Heart left ventricle (tissue), 16 donors: ENCODE measurements at regions not wholly inside any gene's neighbourhood (a gene's known extent, or its start where the extent isn't known, plus 50 kb on each side); places are given as distances from the start of the nearest gene placed in this dataset.

ENCODE experiments used
- ATAC-seq, 4 donors: fragments of 200-7000 bp; cut with Tn5 transposase; one replicate each; pipeline ENCODE4 v1.9.1; 2020 to 2022; ENCODE audit warnings: moderate library complexity in 4 of 4, mild to moderate bottlenecking in 3 of 4, moderate number of reproducible peaks in 1 of 4
- DNase-seq, 5 donors: peaks; one replicate each; pipeline ENCODE4 v3.0.0-alpha.2; 2020
- H3K27ac ChIP-seq, 12 donors: fragments of 200-600 bp; sonication (generic) in 4 of 12; one replicate each; pipeline versions ENCODE4 v1.5.0 to v1.8.0; 2016 to 2022; ENCODE audit warnings: mild to moderate bottlenecking in 2 of 12
- H3K27me3 ChIP-seq, 9 donors: fragments of 200-600 bp; sonication (generic) in 2 of 9; one replicate each; pipeline versions ENCODE4 v1.5.1 to v1.8.0; 2016 to 2022; ENCODE audit warnings: mild to moderate bottlenecking in 3 of 9
- H3K36me3 ChIP-seq, 9 donors: fragments of 200-600 bp; sonication (generic) in 2 of 9; one replicate each; pipeline versions ENCODE4 v1.5.0 to v1.8.0; 2018 to 2022; ENCODE audit warnings: mild to moderate bottlenecking in 2 of 9
- H3K4me1 ChIP-seq, 12 donors: fragments of 200-600 bp; sonication (generic) in 4 of 12; one replicate each; pipeline versions ENCODE4 v1.5.0 to v1.8.0; 2016 to 2022; ENCODE audit warnings: mild to moderate bottlenecking in 3 of 12
- H3K4me3 ChIP-seq, 12 donors: fragments of 200-600 bp; sonication (generic) in 4 of 12; one replicate each; pipeline versions ENCODE4 v1.5.0 to v1.8.0; 2017 to 2022; ENCODE audit warnings: mild to moderate bottlenecking in 9 of 12, moderate library complexity in 4 of 12
- H3K9me3 ChIP-seq, 12 donors: fragments of 200-600 bp; sonication (generic) in 4 of 12; one replicate each; pipeline versions ENCODE4 v1.5.0 to v1.8.0; 2016 to 2022; ENCODE audit warnings: mild to moderate bottlenecking in 1 of 12
- POLR2A ChIP-seq, 2 donors: fragments of 450-650 bp; IDR thresholded peaks; one replicate each; pipeline ENCODE4 v1.6.1; 2017; ENCODE audit warnings: antibody characterized with exemption in 2 of 2, mild to moderate bottlenecking in 2 of 2, moderate library complexity in 2 of 2
- WGBS, 4 donors: extraction: QIAGEN DNeasy Blood & Tissue Kit in 2 of 4; methylation state at CpG; one replicate each; pipeline versions ENCODE4 v1.1.5 to v1.1.7; 2013 to 2018; 5-methylcytosine and 5-hydroxymethylcytosine counted together
- intact Hi-C, 10 donors: fragments of 100-400 bp; cut with DNase I; formaldehyde crosslinking; loops; one replicate each; pipeline versions ENCODE4 v1.11.1 to v1.14.2; 2022
- TF ChIP-seq, protein P1 (sequence below), 12 donors: fragments of 200-600 bp; sonication (generic) in 4 of 12; IDR thresholded peaks; one replicate each; pipeline versions ENCODE4 v1.5.0 to v1.8.0; 2018 to 2022; ENCODE audit warnings: antibody characterized with exemption in 12 of 12, mild to moderate bottlenecking in 5 of 12
- donor health status: ischemic (EF 13 %, LVEDD 7.1; RV severe dilation, severe dysfunction).
- donor health status: healthy with polysubstance abuse.
- donor health status: DM: no; HTN: yes; CAD: no.
- donor health status: DM: no; HTN: no; CAD: no.
- donor health status: ischemic (EF 25% LVEDD 6.9; RV normal size, moderate dysfunction).
- donor health status: ischemic (EF 25% LVEDD 5.7; RV mildly dilated, moderate dysfunction).
- donor health status: healthy.
- donor health status: DM: yes; HTN: yes; CAD: no.
- donor health status: ischemic (EF 35%, LVEDD 5.7; RV mildly dilated, moderate dysfunction).
- donor health status: nonischemic (EF 11% LVEDD 7.7; RV severe dilation, severe dysfunction).
- donor health status: DM: yes; HTN: yes; CAD: no.
- donor health status: PGD.
- donor health status: ischemic (EF 29% LVEDD 5.4; RV normal size, mild dysfunction).
- donor health status: nonischemic (EF 23%, LVEDD 6.1; RV moderate dilation, normal function).

DNA sequence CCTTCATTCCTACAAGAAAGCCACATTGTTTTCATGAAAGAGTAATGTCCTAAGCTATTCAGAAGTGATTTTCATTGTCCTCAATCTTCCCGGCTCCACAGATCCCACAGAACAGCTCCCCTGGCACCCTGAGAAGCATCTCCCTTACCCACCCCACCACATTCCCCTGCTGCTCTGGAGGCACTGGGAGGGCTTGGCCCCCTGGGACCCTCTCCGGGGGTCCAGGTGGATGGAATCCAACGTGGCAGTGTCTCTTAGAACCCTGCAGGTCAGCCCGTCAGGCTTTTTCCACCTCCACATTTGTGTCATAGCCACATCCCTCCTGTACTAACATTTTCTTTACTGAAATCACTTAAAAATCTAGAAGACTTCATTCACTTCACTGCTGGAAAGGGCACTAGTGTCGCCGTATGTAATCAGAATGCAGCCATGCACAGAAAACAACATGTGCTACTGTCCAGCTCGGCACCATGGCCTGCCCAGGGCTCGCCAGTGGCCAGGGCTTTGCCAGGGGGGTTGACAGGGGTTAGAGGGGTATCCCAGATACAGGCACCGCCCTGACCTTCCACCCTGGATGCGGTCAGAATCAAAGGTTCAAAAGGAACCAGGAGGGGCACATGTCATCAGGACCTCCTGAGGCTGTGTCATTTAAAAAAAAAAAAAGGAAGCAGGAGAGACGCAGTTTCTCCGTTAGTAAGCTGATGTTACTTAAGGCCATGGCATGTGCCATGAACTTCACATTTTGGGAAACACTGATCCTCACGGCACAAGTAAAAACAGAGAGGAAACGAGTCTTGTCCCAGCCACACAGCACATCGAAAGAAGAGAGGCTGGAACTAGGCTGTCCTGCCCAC, 106.3 kb downstream of the LSM3 start:
- Histone ChIP-seq H3K4me1 (peaks cover 0 to 14% (median 4%) of the 10 kb centered on the region in 12 donors), H3K27me3 (peaks cover 0 to 6% (median 0%) of the 10 kb centered on the region in 9 donors), H3K4me3 (no peak overlapping the region), H3K9me3 (no peaks in the 10 kb centered on the region), H3K36me3 (no peaks in the 10 kb centered on the region), H3K27ac (no peak overlapping the region)
- intact Hi-C loops = no loop called here
- 78 to 81% (median 79%) methylated on average over 15 of the region's 15 CpGs for WGBS, 4 donors
- DNase-seq (no peak), ATAC-seq (no peak)
- TF ChIP-seq, protein P1, sequence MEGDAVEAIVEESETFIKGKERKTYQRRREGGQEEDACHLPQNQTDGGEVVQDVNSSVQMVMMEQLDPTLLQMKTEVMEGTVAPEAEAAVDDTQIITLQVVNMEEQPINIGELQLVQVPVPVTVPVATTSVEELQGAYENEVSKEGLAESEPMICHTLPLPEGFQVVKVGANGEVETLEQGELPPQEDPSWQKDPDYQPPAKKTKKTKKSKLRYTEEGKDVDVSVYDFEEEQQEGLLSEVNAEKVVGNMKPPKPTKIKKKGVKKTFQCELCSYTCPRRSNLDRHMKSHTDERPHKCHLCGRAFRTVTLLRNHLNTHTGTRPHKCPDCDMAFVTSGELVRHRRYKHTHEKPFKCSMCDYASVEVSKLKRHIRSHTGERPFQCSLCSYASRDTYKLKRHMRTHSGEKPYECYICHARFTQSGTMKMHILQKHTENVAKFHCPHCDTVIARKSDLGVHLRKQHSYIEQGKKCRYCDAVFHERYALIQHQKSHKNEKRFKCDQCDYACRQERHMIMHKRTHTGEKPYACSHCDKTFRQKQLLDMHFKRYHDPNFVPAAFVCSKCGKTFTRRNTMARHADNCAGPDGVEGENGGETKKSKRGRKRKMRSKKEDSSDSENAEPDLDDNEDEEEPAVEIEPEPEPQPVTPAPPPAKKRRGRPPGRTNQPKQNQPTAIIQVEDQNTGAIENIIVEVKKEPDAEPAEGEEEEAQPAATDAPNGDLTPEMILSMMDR (IDR thresholded peaks at IDR 0.05) = no peak
- TF ChIP-seq POLR2A (IDR thresholded peaks at IDR 0.05) = no peak

DNA sequence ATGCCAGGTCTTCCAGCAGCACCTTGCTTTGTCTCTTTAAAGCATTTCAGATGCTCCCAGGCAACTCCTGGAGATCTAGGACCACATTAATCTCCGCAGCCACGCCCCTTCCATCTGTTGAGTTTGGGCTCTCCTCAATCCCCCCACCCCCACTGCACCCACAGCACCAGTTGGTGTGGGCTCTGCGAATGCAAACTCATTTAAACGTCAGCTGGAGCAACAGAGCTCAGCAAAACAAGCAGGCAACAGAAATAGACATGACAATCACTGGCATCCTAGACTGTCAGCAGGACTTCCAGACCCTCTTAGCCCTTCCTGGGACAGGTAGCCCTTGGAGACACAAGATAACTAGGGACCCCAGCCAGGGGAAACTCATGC, 106.9 kb downstream of the LSM3 start:
- Histone ChIP-seq H3K4me3 (no peak overlapping the region), H3K4me1 (peaks cover 0 to 20% (median 4%) of the 10 kb centered on the region in 12 donors), H3K27ac (no peak overlapping the region), H3K36me3 (no peaks in the 10 kb centered on the region), H3K27me3 (peaks cover 0 to 6% (median 0%) of the 10 kb centered on the region in 9 donors), H3K9me3 (no peaks in the 10 kb centered on the region)
- 60 to 76% (median 72%) methylated on average over 4 of the region's 4 CpGs for WGBS, 4 donors
- no peak for TF ChIP-seq POLR2A (IDR thresholded peaks at IDR 0.05)
- TF ChIP-seq, protein P1 (IDR thresholded peaks at IDR 0.05) = no peak
- ATAC-seq = no peak
- intact Hi-C loops = no loop called here
- no peak for DNase-seq

DNA sequence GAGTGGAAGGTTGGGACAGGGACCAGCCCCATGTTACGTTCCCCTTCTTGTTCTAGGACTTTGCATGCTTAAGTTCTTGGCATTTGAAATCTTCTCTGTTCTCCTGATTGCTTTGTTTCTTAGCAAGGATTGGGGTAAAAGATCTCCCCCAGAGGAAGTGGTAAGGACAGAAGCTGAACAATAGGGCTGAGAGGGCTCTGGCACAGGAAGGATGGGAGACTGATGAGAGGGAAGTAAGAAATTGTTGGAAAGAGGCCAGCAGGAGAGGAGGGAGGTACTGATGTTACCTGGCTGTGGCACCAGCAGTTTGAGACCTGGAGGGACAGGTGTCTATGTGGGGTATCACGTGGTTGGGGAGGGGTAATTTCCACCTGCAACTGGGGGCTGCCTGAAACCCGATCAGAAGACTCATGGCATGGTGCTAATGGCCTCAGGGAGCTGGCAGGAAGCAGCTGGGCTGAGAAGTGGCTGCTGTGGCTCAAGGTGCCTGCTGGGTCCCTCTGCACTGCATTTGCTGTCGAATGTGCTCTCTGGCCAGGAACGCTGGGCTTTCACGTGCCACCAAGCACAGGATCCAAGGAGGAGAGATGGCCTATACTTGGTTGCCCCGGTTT, 108.4 kb downstream of the LSM3 start:
- Histone ChIP-seq H3K27ac (no peak overlapping the region), H3K4me1 (peaks cover 0 to 20% (median 4%) of the 10 kb centered on the region in 12 donors), H3K36me3 (no peaks in the 10 kb centered on the region), H3K27me3 (peaks cover 0 to 11% (median 0%) of the 10 kb centered on the region in 9 donors), H3K9me3 (no peaks in the 10 kb centered on the region), H3K4me3 (no peak overlapping the region)
- no peak for ATAC-seq
- TF ChIP-seq, protein P1 (IDR thresholded peaks at IDR 0.05) = no peak
- no peak for TF ChIP-seq POLR2A (IDR thresholded peaks at IDR 0.05)
- WGBS, 4 donors = 73 to 89% (median 82%) methylated on average over 7 of the region's 7 CpGs
- intact Hi-C loops = no loop called here
- DNase-seq = no peak

DNA sequence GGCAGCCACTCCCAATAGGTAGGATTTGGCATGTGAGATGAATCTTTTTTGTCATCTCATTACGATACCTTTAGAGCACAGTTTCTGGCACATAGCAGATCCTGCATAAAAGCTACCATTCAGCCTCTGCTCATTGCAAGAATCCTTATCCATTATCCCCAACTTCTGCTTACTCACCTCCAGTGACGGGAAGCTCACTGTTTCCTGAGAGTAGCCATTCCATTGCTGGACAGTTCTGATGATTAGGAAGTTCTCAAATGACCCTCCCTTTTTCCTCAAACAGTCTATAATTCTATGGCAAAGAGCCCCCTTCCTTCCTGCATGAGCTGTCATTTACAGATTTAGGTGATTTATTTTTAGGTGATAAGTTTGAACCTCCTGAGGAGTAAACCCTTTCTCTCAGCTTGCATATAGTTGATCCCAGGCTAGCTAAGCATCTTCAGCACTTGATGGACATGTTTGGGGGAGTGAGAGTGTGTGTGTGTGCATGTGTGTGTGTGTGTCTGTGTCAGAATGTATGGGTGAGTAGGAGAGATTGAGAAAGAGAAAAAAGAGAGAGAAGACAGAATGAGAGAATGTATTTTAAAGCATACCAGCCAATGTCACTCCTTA, 109.7 kb downstream of the LSM3 start:
- ATAC-seq (no peak), DNase-seq (no peak)
- peaks cover 0 to 20% (median 4%) of the 10 kb centered on the region in 12 donors for H3K4me1 ChIP-seq

More for the DNA sequence above, 109.7 kb downstream of the LSM3 start:
- Histone ChIP-seq H3K27me3 (peaks cover 0 to 11% (median 0%) of the 10 kb centered on the region in 9 donors), H3K4me3 (no peak overlapping the region), H3K36me3 (no peaks in the 10 kb centered on the region), H3K27ac (no peak overlapping the region), H3K9me3 (no peaks in the 10 kb centered on the region)
- intact Hi-C loops = no loop called here
- TF ChIP-seq POLR2A (IDR thresholded peaks at IDR 0.05) = no peak
- TF ChIP-seq, protein P1 (IDR thresholded peaks at IDR 0.05) = no peak
- 80 to 94% (median 88%) methylated on average over 2 of the region's 2 CpGs for WGBS, 4 donors
